Stimulated activated CD4-positive, alpha-beta T cell treated with anti-CD3 and anti-CD28 coated beads, Interleukin-12 subunit alpha, Interleukin-12 subunit beta, amount 100 ng/mL, for 4 hours (primary cell): ENCODE measurements at regions not wholly inside any gene's neighbourhood (a gene's known extent, or its start where the extent isn't known, plus 50 kb on each side); places are given as distances from the start of the nearest gene placed in this dataset.

Source experiments
- DNase-seq: peaks from one replicate; pipeline ENCODE4 v3.0.0-alpha.2; 2020

- DNase-seq, result no peak
Measured at GRCh38 chr15:70488941-70489848, 274.2 kb downstream of the UACA start.

GRCh38 chr15:70488002-70488605 is 275.3 kb downstream of the UACA start:
- peak; percentile 73 for DNase-seq

- no peak for DNase-seq
Measured at GRCh38 chr15:70487387-70487740, 276.0 kb downstream of the UACA start.

GRCh38 chr15:70486451-70487386 is 276.6 kb downstream of the UACA start:
- DNase-seq, result peak; percentile 34

GRCh38 chr15:70486012-70486411 is 277.3 kb downstream of the UACA start:
- no peak for DNase-seq

GRCh38 chr15:70484993-70485392 is 278.4 kb downstream of the UACA start:
- no peak for DNase-seq

GRCh38 chr15:70483513-70483912 is 279.8 kb downstream of the UACA start:
- no peak for DNase-seq

- DNase-seq, result peak; percentile 36
Measured at GRCh38 chr15:70480196-70480856, 283.0 kb downstream of the UACA start.

- DNase-seq, result no peak
Measured at GRCh38 chr15:70479785-70480184, 283.6 kb downstream of the UACA start.

GRCh38 chr15:70479056-70479455 is 284.3 kb downstream of the UACA start:
- no peak for DNase-seq

- no peak for DNase-seq
Measured at GRCh38 chr15:70478251-70478990, 284.9 kb downstream of the UACA start.

GRCh38 chr15:70477750-70478250 is 285.6 kb downstream of the UACA start:
- no peak for DNase-seq

- DNase-seq, result no peak
Measured at GRCh38 chr15:70476441-70476840, 286.9 kb downstream of the UACA start.

- no peak for DNase-seq
Measured at GRCh38 chr15:70475921-70476320, 287.4 kb downstream of the UACA start.

- DNase-seq, result no peak
Measured at GRCh38 chr15:70475407-70475781, 288.0 kb downstream of the UACA start.

- DNase-seq, result no peak
Measured at GRCh38 chr15:70474471-70475406, 288.6 kb downstream of the UACA start.

GRCh38 chr15:70473581-70474370 is 289.6 kb downstream of the UACA start:
- no peak for DNase-seq

GRCh38 chr15:70471517-70471916 is 291.8 kb downstream of the UACA start:
- no peak for DNase-seq

GRCh38 chr15:70470556-70471191 is 292.7 kb downstream of the UACA start:
- DNase-seq, result no peak
